ENCODE measurements at regions not wholly inside any gene's neighbourhood (a gene's known extent, or its start where the extent isn't known, plus 50 kb on each side); places are given as distances from the start of the nearest gene placed in this dataset.

GRCh38 chr6:84414531-84414930, 187.1 kb upstream of the CEP162 start:
- DNase-seq, result no peak

GRCh38 chr6:84411060-84411629, 183.7 kb upstream of the CEP162 start:
- peak; percentile 67 for DNase-seq

GRCh38 chr6:84409911-84410310, 182.5 kb upstream of the CEP162 start:
- no peak for DNase-seq

GRCh38 chr6:84408028-84408427, 180.6 kb upstream of the CEP162 start:
- DNase-seq, result no peak

GRCh38 chr6:84403545-84403944, 176.1 kb upstream of the CEP162 start:
- no peak for DNase-seq

- no peak for DNase-seq
Measured at GRCh38 chr6:84399003-84399402, 171.6 kb upstream of the CEP162 start.

GRCh38 chr6:84392261-84392660, 164.8 kb upstream of the CEP162 start:
- no peak for DNase-seq

- peak; percentile 11 for DNase-seq
Measured at GRCh38 chr6:84390851-84391250, 163.4 kb upstream of the CEP162 start.

GRCh38 chr6:84390334-84390733, 162.9 kb upstream of the CEP162 start:
- no peak for DNase-seq

- DNase-seq, result no peak
Measured at GRCh38 chr6:84379142-84379541, 151.7 kb upstream of the CEP162 start.

GRCh38 chr6:84372290-84372689, 144.8 kb upstream of the CEP162 start:
- no peak for DNase-seq

- DNase-seq, result no peak
Measured at GRCh38 chr6:84371681-84372080, 144.2 kb upstream of the CEP162 start.

GRCh38 chr6:84362193-84362821, 134.9 kb upstream of the CEP162 start:
- DNase-seq, result no peak

- DNase-seq, result no peak
Measured at GRCh38 chr6:84361372-84362192, 134.1 kb upstream of the CEP162 start.

- DNase-seq, result no peak
Measured at GRCh38 chr6:84360039-84360438, 132.6 kb upstream of the CEP162 start.

GRCh38 chr6:84358581-84358980, 131.1 kb upstream of the CEP162 start:
- no peak for DNase-seq

GRCh38 chr6:84357631-84358030, 130.2 kb upstream of the CEP162 start:
- DNase-seq, result no peak

GRCh38 chr6:84356907-84357306, 129.5 kb upstream of the CEP162 start:
- DNase-seq, result no peak

GRCh38 chr6:84353459-84354423, 126.3 kb upstream of the CEP162 start:
- no peak for DNase-seq

- no peak for DNase-seq
Measured at GRCh38 chr6:84350397-84350796, 123.0 kb upstream of the CEP162 start.

GRCh38 chr6:84349542-84349941, 122.1 kb upstream of the CEP162 start:
- no peak for DNase-seq

- no peak for DNase-seq
Measured at GRCh38 chr6:84348801-84349200, 121.4 kb upstream of the CEP162 start.

GRCh38 chr6:84346372-84346771, 118.9 kb upstream of the CEP162 start:
- DNase-seq, result no peak
